ENCODE measurements at regions not wholly inside any gene's neighbourhood (a gene's known extent, or its start where the extent isn't known, plus 50 kb on each side); places are given as distances from the start of the nearest gene placed in this dataset.

DNA sequence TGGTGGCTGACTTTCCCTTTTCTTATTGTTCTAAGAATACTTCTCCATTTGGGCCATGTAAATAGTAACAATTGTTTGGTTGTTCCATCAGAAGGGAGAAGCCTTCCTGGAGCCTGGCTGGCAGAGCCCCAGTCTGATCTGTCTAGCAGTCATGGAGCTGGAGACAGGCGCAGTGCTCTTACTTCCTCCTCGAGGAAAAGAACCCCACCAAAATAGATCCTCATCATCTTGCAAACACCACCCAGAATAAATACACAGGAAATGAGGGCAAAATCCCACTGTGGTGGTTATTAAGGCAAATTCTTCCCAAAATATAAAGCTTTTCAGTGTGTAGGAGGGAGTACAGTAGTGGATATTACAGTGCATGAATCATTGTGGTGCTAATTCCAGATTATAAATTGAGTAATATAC, 195.1 kb upstream of the SGK1 start:
- H3K36me3 ChIP-seq (ENCODE audit: insufficient read depth, low read length), result no peaks in the 10 kb centered on the region
- no peaks in the 10 kb centered on the region for H4K20me1 ChIP-seq (ENCODE audit: insufficient read depth, low read depth, low read length)
- H3K27ac ChIP-seq (ENCODE audit: low read length), result no peak overlapping the region
- no peaks in the 10 kb centered on the region for H3K79me2 ChIP-seq (ENCODE audit: low read length)
- no peaks in the 10 kb centered on the region for H3K27me3 ChIP-seq (ENCODE audit: low read length)
- H2AFZ ChIP-seq (ENCODE audit: low read length), result no peak overlapping the region
- H3K4me1 ChIP-seq (ENCODE audit: low read length), result no peaks in the 10 kb centered on the region
- no peak overlapping the region for H3K4me2 ChIP-seq (ENCODE audit: low read depth, low read length, poor library complexity, severe bottlenecking)
- no peak overlapping the region for H3K9ac ChIP-seq (ENCODE audit: low read length)
- no peaks in the 10 kb centered on the region for H3K9me2 ChIP-seq (replicated peaks; ENCODE audit: insufficient read depth, low read length)
- no peak for DNase-seq
- no peaks in the 10 kb centered on the region for H3K9me3 ChIP-seq (ENCODE audit: low read length)
- no peak overlapping the region for H3K4me3 ChIP-seq (ENCODE audit: low read length)

- Histone ChIP-seq H3K4me3 (ENCODE audit: low read length) (no peak overlapping the region), H3K9me3 (ENCODE audit: low read length) (no peaks in the 10 kb centered on the region), H3K4me2 (ENCODE audit: low read depth, low read length, poor library complexity, severe bottlenecking) (no peak overlapping the region), H2AFZ (ENCODE audit: low read length) (no peak overlapping the region), H3K9ac (ENCODE audit: low read length) (no peak overlapping the region), H3K9me2 (replicated peaks; ENCODE audit: insufficient read depth, low read length) (no peaks in the 10 kb centered on the region), H3K36me3 (ENCODE audit: insufficient read depth, low read length) (no peaks in the 10 kb centered on the region), H4K20me1 (ENCODE audit: insufficient read depth, low read depth, low read length) (no peaks in the 10 kb centered on the region), H3K27me3 (ENCODE audit: low read length) (no peaks in the 10 kb centered on the region), H3K4me1 (ENCODE audit: low read length) (no peaks in the 10 kb centered on the region), H3K27ac (ENCODE audit: low read length) (no peak overlapping the region), H3K79me2 (ENCODE audit: low read length) (no peaks in the 10 kb centered on the region)
- no peak for DNase-seq
Observed at GRCh38 chr6:134511984-134512683, 194.2 kb upstream of the SGK1 start.

DNA sequence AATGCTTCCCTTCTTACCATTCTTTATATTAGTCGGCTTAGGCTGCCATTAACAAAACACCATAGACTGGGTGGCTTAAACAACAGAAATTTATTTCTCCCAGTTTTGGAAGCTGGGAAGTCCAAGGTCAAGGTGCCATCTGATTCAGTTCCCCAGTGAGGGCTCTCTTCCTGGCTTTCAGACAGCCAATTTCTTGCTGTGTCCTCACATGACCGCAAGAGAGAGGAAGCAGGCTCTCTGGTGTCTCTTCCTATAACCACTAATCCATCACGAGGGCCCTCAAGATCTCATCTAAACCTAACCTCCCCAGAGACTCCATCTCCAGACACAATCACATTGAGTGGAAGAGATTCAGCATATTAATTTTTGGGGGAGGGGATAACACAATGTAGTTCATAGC, 193.0 kb upstream of the SGK1 start:
- no peaks in the 10 kb centered on the region for H3K9me3 ChIP-seq (ENCODE audit: low read length)
- H3K9me2 ChIP-seq (replicated peaks; ENCODE audit: insufficient read depth, low read length), result no peaks in the 10 kb centered on the region
- H3K4me1 ChIP-seq (ENCODE audit: low read length), result no peaks in the 10 kb centered on the region
- H3K27me3 ChIP-seq (ENCODE audit: low read length), result no peaks in the 10 kb centered on the region
- H3K9ac ChIP-seq (ENCODE audit: low read length), result no peak overlapping the region
- no peak overlapping the region for H3K4me2 ChIP-seq (ENCODE audit: low read depth, low read length, poor library complexity, severe bottlenecking)
- no peaks in the 10 kb centered on the region for H3K36me3 ChIP-seq (ENCODE audit: insufficient read depth, low read length)
- no peaks in the 10 kb centered on the region for H4K20me1 ChIP-seq (ENCODE audit: insufficient read depth, low read depth, low read length)
- no peak overlapping the region for H2AFZ ChIP-seq (ENCODE audit: low read length)
- H3K4me3 ChIP-seq (ENCODE audit: low read length), result no peak overlapping the region
- no peak overlapping the region for H3K27ac ChIP-seq (ENCODE audit: low read length)
- H3K79me2 ChIP-seq (ENCODE audit: low read length), result no peaks in the 10 kb centered on the region
- DNase-seq, result no peak

- no peak for DNase-seq
- Histone ChIP-seq H3K79me2 (ENCODE audit: low read length) (no peaks in the 10 kb centered on the region), H3K27me3 (ENCODE audit: low read length) (no peaks in the 10 kb centered on the region), H3K9ac (ENCODE audit: low read length) (no peak overlapping the region), H3K27ac (ENCODE audit: low read length) (no peak overlapping the region), H3K36me3 (ENCODE audit: insufficient read depth, low read length) (no peaks in the 10 kb centered on the region), H3K9me2 (replicated peaks; ENCODE audit: insufficient read depth, low read length) (no peaks in the 10 kb centered on the region), H2AFZ (ENCODE audit: low read length) (no peak overlapping the region), H3K9me3 (ENCODE audit: low read length) (no peaks in the 10 kb centered on the region), H3K4me2 (ENCODE audit: low read depth, low read length, poor library complexity, severe bottlenecking) (no peak overlapping the region), H3K4me1 (ENCODE audit: low read length) (no peaks in the 10 kb centered on the region), H3K4me3 (ENCODE audit: low read length) (no peak overlapping the region), H4K20me1 (ENCODE audit: insufficient read depth, low read depth, low read length) (no peaks in the 10 kb centered on the region)
Observed at GRCh38 chr6:134510142-134510541, 192.2 kb upstream of the SGK1 start.

DNA sequence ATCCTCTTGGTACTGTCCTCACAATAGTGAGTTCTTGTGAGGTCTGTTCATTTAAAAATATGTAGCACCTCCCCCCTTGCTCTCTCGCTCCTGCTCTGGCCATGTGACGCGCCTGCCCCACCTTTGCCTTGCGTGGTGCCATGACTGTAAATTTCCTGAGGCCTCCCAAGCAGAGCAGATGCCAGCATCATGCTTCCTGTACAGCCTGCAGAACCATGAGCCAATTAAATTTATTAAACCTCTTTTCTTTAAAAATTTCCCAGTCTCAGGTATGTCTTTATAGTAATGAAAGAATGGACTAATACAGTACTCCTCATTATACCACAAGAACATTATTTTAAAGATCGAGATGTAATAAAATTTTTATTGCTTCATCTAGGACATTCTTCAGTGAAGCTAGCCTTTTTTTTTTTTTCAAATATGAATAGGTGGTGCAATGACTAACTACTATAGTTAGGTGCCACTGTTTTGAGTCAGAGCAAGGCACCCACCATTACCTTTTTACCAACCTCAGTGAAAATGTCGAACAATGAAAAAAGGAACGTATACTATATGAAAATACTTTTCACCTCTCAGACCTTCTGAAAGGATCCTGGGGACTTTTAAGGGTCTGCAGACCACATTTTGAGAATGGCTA, 191.1 kb upstream of the SGK1 start:
- no peak overlapping the region for H2AFZ ChIP-seq (ENCODE audit: low read length)
- DNase-seq, result no peak
- H3K4me3 ChIP-seq (ENCODE audit: low read length), result no peak overlapping the region
- H3K27me3 ChIP-seq (ENCODE audit: low read length), result no peaks in the 10 kb centered on the region
- no peaks in the 10 kb centered on the region for H3K79me2 ChIP-seq (ENCODE audit: low read length)
- no peak overlapping the region for H3K27ac ChIP-seq (ENCODE audit: low read length)
- H3K36me3 ChIP-seq (ENCODE audit: insufficient read depth, low read length), result no peaks in the 10 kb centered on the region
- no peaks in the 10 kb centered on the region for H4K20me1 ChIP-seq (ENCODE audit: insufficient read depth, low read depth, low read length)
- H3K9me3 ChIP-seq (ENCODE audit: low read length), result no peaks in the 10 kb centered on the region
- no peaks in the 10 kb centered on the region for H3K9me2 ChIP-seq (replicated peaks; ENCODE audit: insufficient read depth, low read length)
- H3K9ac ChIP-seq (ENCODE audit: low read length), result no peak overlapping the region
- no peak overlapping the region for H3K4me2 ChIP-seq (ENCODE audit: low read depth, low read length, poor library complexity, severe bottlenecking)
- no peaks in the 10 kb centered on the region for H3K4me1 ChIP-seq (ENCODE audit: low read length)

DNA sequence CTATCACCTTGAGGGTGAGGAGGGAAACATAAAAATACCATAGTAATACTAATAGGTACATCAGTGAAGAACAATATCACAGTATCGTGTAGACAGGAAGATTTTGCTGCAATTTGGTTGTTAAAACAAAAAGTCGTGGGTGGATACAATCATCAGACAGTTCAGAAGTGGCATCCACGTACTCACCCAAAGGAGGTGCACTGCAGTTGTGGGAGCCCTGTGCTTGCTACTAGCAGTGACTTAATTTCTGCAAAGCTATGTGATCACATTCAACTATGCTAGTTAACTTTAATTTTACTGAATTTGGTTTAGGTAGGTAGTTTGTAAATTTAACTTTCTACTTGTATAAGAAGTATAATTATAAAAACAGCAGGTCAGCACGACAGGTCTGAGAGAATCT, 188.2 kb upstream of the SGK1 start:
- Histone ChIP-seq H3K27me3 (ENCODE audit: low read length) (no peaks in the 10 kb centered on the region), H3K9ac (ENCODE audit: low read length) (no peak overlapping the region), H2AFZ (ENCODE audit: low read length) (no peak overlapping the region), H3K36me3 (ENCODE audit: insufficient read depth, low read length) (no peaks in the 10 kb centered on the region), H3K4me2 (ENCODE audit: low read depth, low read length, poor library complexity, severe bottlenecking) (no peak overlapping the region), H3K27ac (ENCODE audit: low read length) (no peak overlapping the region), H4K20me1 (ENCODE audit: insufficient read depth, low read depth, low read length) (no peaks in the 10 kb centered on the region), H3K4me3 (ENCODE audit: low read length) (no peak overlapping the region), H3K9me3 (ENCODE audit: low read length) (no peaks in the 10 kb centered on the region), H3K79me2 (ENCODE audit: low read length) (no peaks in the 10 kb centered on the region), H3K4me1 (ENCODE audit: low read length) (no peaks in the 10 kb centered on the region), H3K9me2 (replicated peaks; ENCODE audit: insufficient read depth, low read length) (no peaks in the 10 kb centered on the region)
- no peak for DNase-seq

- no peak overlapping the region for H3K4me2 ChIP-seq (ENCODE audit: low read depth, low read length, poor library complexity, severe bottlenecking)
- H3K9me2 ChIP-seq (replicated peaks; ENCODE audit: insufficient read depth, low read length), result no peaks in the 10 kb centered on the region
- no peak overlapping the region for H3K9ac ChIP-seq (ENCODE audit: low read length)
- no peak overlapping the region for H2AFZ ChIP-seq (ENCODE audit: low read length)
- no peaks in the 10 kb centered on the region for H3K4me1 ChIP-seq (ENCODE audit: low read length)
- DNase-seq, result no peak
- no peaks in the 10 kb centered on the region for H3K79me2 ChIP-seq (ENCODE audit: low read length)
- no peaks in the 10 kb centered on the region for H3K36me3 ChIP-seq (ENCODE audit: insufficient read depth, low read length)
- H4K20me1 ChIP-seq (ENCODE audit: insufficient read depth, low read depth, low read length), result no peaks in the 10 kb centered on the region
- no peaks in the 10 kb centered on the region for H3K27me3 ChIP-seq (ENCODE audit: low read length)
- H3K9me3 ChIP-seq (ENCODE audit: low read length), result no peaks in the 10 kb centered on the region
- no peak overlapping the region for H3K4me3 ChIP-seq (ENCODE audit: low read length)
- no peak overlapping the region for H3K27ac ChIP-seq (ENCODE audit: low read length)
Observed at GRCh38 chr6:134503585-134504281, 185.8 kb upstream of the SGK1 start.

DNA sequence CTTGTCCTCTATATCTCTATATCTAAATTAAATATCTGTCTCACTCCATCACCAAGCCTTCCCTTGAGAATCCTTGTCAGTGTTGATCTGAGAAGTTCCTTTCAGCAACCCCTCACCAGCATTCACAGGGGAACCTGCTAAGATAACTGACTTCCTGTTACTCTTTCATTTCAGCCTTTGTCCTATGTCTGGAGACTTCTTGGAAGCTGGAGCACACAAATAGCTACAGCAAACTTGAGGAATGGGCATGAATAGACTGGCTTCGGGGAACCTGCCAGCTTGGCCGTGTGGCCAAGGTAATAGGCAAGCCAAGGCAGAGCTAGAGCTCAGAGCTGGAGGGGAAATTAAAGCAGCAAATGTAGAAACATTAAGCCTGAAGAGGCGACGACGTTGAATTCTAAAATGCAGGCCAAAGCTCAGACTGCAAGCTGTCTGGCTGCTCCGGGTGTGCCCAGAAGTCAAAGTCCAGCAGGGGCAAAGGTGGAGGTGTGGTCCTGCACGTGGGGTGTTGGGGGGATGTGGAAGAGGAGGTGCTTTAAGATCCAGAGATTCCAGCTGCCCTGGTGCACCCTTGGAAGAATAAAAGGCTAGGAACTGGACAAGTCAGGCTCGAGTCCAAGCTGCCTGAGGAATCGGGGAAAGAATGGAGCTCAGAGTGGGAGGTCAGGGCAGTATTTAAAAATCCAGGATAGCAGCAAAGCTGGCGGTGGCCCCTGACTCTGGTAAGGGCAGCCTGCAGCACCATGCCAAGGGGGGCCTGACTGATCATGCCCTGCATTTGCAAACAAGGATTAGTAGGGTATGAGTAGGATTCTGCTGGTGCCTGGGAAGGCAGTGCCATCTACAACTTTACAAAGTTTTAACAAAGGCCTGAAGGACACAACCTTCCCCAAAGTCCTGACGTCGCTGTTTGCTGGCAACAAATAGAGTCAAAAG, 185.0 kb upstream of the SGK1 start:
- Histone ChIP-seq H3K9me2 (replicated peaks; ENCODE audit: insufficient read depth, low read length) (no peaks in the 10 kb centered on the region), H3K4me2 (ENCODE audit: low read depth, low read length, poor library complexity, severe bottlenecking) (no peak overlapping the region), H3K27ac (ENCODE audit: low read length) (no peak overlapping the region), H3K79me2 (ENCODE audit: low read length) (no peaks in the 10 kb centered on the region), H2AFZ (ENCODE audit: low read length) (no peak overlapping the region), H4K20me1 (ENCODE audit: insufficient read depth, low read depth, low read length) (no peaks in the 10 kb centered on the region), H3K4me3 (ENCODE audit: low read length) (no peak overlapping the region), H3K9me3 (ENCODE audit: low read length) (no peaks in the 10 kb centered on the region), H3K36me3 (ENCODE audit: insufficient read depth, low read length) (no peaks in the 10 kb centered on the region), H3K4me1 (ENCODE audit: low read length) (no peaks in the 10 kb centered on the region), H3K27me3 (ENCODE audit: low read length) (no peaks in the 10 kb centered on the region), H3K9ac (ENCODE audit: low read length) (no peak overlapping the region)
- DNase-seq, result no peak

Measured in Karpas-422 (cell line).